ENCODE measurements at regions not wholly inside any gene's neighbourhood (a gene's known extent, or its start where the extent isn't known, plus 50 kb on each side); places are given as distances from the start of the nearest gene placed in this dataset.

DNA sequence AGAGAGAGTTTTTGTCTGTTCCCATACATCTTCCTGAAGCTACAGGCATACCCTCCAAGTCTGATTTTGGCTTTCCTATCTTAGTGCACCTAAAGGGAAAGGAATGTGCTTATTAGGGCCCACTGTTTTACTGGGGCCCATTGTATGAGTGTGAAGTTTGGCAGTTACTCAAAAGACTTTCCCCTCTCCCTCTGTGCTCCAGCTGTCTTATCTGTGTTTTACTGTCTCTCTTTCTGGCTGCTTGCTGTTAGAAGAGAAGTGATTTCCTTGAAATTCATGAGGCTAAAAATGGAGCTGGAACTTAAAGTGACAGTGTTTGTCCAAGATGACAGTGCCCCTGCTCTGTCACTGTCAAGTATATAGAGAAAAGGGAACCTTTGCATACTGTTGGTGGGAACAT, 436.2 kb downstream of the OCA2 start:
- H3K27me3 Mint-ChIP-seq (ENCODE audit: low read depth): no peaks in the 10 kb centered on the region
- H3K36me3 Mint-ChIP-seq (ENCODE audit: low read depth): no peaks in the 10 kb centered on the region
- no peak for DNase-seq (ENCODE audit: low spot score)
- no peak overlapping the region for H3K4me3 Mint-ChIP-seq
- H3K4me1 Mint-ChIP-seq (ENCODE audit: low read depth): no peaks in the 10 kb centered on the region
- peaks cover 32% of the 10 kb centered on the region for H3K9me3 Mint-ChIP-seq
- no peak overlapping the region for H3K27ac Mint-ChIP-seq

GRCh38 chr15:27660676-27661075, 438.4 kb downstream of the OCA2 start:
- peaks cover 41% of the 10 kb centered on the region for H3K9me3 Mint-ChIP-seq
- H3K27me3 Mint-ChIP-seq (ENCODE audit: low read depth): no peaks in the 10 kb centered on the region
- H3K4me1 Mint-ChIP-seq (ENCODE audit: low read depth): no peaks in the 10 kb centered on the region
- no peak for DNase-seq (ENCODE audit: low spot score)
- no peaks in the 10 kb centered on the region for H3K36me3 Mint-ChIP-seq (ENCODE audit: low read depth)
- H3K4me3 Mint-ChIP-seq: no peak overlapping the region
- H3K27ac Mint-ChIP-seq: no peak overlapping the region

DNA sequence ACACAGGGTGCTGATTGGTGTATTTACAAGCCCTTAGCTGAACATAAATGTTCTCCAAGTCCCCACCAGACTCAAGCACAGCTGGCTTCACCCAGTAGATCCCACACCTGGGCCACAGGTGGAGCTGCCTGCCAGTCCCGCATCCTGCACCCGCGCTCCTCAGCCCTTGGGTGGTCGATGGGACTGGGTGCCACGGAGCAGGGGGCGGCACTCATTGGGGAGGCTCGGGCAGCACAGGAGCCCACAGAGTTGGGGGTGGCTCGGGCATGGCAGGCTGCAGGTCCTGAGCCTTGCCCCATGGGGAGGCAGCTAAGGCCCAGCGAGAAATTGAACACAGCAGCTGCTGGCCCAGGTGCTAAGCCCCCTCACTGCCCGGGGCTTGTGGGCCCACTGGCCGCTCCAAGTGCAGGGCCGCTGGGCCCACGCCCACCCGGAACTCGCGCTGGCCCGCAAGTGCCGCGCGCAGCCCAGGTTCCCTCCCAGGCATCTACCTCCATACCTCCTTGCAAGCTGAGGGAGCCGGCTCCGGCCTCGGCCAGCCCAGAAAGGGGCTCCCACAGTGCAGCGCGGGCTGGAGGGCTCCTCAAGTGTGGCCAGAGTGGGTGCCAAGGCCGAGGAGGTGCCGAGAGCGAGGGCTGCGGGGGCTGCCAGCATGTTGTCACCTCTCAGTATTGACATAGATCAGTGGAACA, 442.7 kb downstream of the OCA2 start:
- Mint-ChIP-seq H3K27me3 (ENCODE audit: low read depth) (no peaks in the 10 kb centered on the region), H3K27ac (no peak overlapping the region), H3K36me3 (ENCODE audit: low read depth) (no peaks in the 10 kb centered on the region), H3K4me3 (no peak overlapping the region), H3K9me3 (peaks cover 35% of the 10 kb centered on the region), H3K4me1 (ENCODE audit: low read depth) (no peaks in the 10 kb centered on the region)
- no peak for DNase-seq (ENCODE audit: low spot score)

DNA sequence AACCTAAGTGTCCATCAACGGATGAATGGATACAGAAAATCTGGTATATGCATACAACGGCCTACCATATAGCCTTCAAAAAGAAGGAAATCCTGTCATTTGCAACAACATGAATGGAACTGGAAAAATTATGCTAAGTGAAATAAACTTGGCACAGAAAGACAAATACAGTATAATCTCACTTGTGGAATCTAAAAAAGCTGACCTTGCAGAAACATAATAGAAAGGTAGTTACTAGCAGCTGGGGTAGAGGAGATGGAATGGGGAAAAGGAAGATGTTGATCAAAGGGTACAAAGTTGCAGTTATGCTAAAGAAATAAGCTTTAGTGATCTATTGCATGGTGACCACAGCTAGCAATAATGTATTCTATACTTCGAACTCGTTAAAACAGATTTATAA, 444.1 kb downstream of the OCA2 start:
- DNase-seq (ENCODE audit: low spot score): no peak
- no peak overlapping the region for H3K27ac Mint-ChIP-seq
- H3K9me3 Mint-ChIP-seq: peaks cover 37% of the 10 kb centered on the region
- H3K4me1 Mint-ChIP-seq (ENCODE audit: low read depth): no peaks in the 10 kb centered on the region
- H3K4me3 Mint-ChIP-seq: no peak overlapping the region
- no peaks in the 10 kb centered on the region for H3K27me3 Mint-ChIP-seq (ENCODE audit: low read depth)
- H3K36me3 Mint-ChIP-seq (ENCODE audit: low read depth): no peaks in the 10 kb centered on the region

- H3K4me1 Mint-ChIP-seq (ENCODE audit: low read depth): no peaks in the 10 kb centered on the region
- no peaks in the 10 kb centered on the region for H3K27me3 Mint-ChIP-seq (ENCODE audit: low read depth)
- H3K27ac Mint-ChIP-seq: no peak overlapping the region
- H3K4me3 Mint-ChIP-seq: no peak overlapping the region
- H3K9me3 Mint-ChIP-seq: peaks cover 32% of the 10 kb centered on the region
- H3K36me3 Mint-ChIP-seq (ENCODE audit: low read depth): no peaks in the 10 kb centered on the region
- no peak for DNase-seq (ENCODE audit: low spot score)
Observed at GRCh38 chr15:27650244-27650643, 448.9 kb downstream of the OCA2 start.

DNA sequence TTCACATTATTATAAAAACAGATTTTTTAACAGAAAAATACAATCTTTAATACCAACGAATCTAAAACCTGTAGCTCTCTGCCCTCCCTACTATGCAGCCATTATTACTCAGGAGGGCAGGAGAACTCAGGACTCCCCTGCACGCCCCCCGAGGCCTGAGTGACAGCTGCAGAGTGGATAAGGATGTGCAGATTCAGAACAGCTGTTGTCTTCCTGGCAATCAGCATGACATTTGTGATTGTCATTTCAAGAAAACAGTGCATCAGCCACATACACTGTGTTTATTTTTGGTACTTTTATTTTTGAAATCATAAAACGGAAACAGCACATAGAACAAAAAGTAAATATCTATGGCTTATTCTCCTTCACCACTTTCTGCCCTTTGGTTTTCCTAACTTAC, 450.8 kb downstream of the OCA2 start:
- peaks cover 43% of the 10 kb centered on the region for H3K9me3 Mint-ChIP-seq
- no peak overlapping the region for H3K27ac Mint-ChIP-seq
- no peaks in the 10 kb centered on the region for H3K36me3 Mint-ChIP-seq (ENCODE audit: low read depth)

DNA sequence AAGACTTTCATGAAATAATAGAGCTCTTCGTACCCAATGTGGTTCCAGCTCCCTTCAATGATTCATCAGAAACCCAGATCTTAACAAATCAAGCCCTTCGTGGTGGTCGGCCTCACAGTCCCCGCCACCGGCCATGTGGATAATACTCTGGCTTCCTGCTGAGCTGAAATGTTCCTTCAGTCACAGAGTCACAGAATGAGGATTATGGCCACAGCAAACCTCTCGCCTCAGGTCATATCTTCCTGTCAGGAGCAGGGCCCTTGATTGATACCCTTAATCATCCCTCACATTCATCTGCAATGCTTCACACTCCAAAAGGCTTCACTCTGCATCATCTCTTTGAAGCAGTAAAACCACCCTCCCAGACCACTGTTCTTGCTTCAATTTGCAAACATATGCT, 452.6 kb downstream of the OCA2 start:
- Mint-ChIP-seq H3K4me1 (ENCODE audit: low read depth) (no peaks in the 10 kb centered on the region), H3K9me3 (peaks cover 59% of the 10 kb centered on the region), H3K27me3 (ENCODE audit: low read depth) (no peaks in the 10 kb centered on the region), H3K4me3 (no peak overlapping the region), H3K36me3 (ENCODE audit: low read depth) (no peaks in the 10 kb centered on the region), H3K27ac (no peak overlapping the region)
- no peak for DNase-seq (ENCODE audit: low spot score)

More for the DNA sequence above, 450.8 kb downstream of the OCA2 start:
- Mint-ChIP-seq H3K4me3 (no peak overlapping the region), H3K27me3 (ENCODE audit: low read depth) (no peaks in the 10 kb centered on the region), H3K4me1 (ENCODE audit: low read depth) (no peaks in the 10 kb centered on the region)
- no peak for DNase-seq (ENCODE audit: low spot score)

- no peaks in the 10 kb centered on the region for H3K4me1 Mint-ChIP-seq (ENCODE audit: low read depth)
- no peak overlapping the region for H3K27ac Mint-ChIP-seq
- H3K9me3 Mint-ChIP-seq: peaks cover 60% of the 10 kb centered on the region
- H3K27me3 Mint-ChIP-seq (ENCODE audit: low read depth): no peaks in the 10 kb centered on the region
- no peaks in the 10 kb centered on the region for H3K36me3 Mint-ChIP-seq (ENCODE audit: low read depth)
- DNase-seq (ENCODE audit: low spot score): no peak
- no peak overlapping the region for H3K4me3 Mint-ChIP-seq
Observed at GRCh38 chr15:27645672-27646071, 453.4 kb downstream of the OCA2 start.

DNA sequence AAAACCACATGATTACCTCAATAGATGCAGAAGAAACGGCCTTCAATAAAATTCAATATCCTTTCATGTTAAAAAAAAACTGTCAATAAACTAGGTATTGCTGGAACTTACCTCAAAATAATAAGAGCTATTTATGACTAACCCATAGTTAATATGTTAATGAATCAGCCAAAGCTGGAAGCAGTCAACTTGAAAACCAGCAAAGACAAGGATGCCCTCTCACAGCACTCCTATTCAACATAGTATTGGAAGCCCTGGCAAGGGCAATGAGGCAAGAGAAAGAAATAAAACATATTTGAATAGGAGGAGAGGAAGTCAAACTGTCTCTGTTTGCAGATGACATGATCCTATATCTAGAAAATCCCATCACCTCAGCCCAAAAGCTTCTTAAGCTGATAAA, 456.1 kb downstream of the OCA2 start:
- Mint-ChIP-seq H3K9me3 (peaks cover 69% of the 10 kb centered on the region), H3K4me1 (ENCODE audit: low read depth) (no peaks in the 10 kb centered on the region), H3K27ac (no peak overlapping the region), H3K27me3 (ENCODE audit: low read depth) (no peaks in the 10 kb centered on the region), H3K36me3 (ENCODE audit: low read depth) (no peaks in the 10 kb centered on the region), H3K4me3 (no peak overlapping the region)
- no peak for DNase-seq (ENCODE audit: low spot score)

DNA sequence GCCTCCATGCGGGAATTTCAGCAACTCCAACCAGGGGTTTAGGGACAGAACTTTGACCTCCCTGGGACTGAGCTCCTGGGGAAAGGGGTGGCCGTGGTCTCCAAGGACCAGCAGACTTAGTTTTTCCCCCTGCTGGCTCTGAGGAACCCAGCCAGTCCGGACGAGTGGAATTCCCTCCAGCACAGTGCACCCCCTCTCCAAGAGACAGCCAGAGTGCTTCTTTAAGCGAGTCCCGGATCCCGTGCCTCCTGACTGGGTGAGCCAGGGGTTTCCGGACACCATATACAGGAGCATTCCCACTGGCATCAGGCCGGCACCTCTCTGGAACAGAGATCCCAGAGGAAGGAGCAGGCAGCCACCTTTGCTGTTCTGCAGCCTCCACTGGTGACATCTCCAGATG, 459.5 kb downstream of the OCA2 start:
- Mint-ChIP-seq H3K27ac (no peak overlapping the region), H3K36me3 (ENCODE audit: low read depth) (no peaks in the 10 kb centered on the region), H3K9me3 (peaks cover 59% of the 10 kb centered on the region), H3K4me1 (ENCODE audit: low read depth) (no peaks in the 10 kb centered on the region), H3K27me3 (ENCODE audit: low read depth) (no peaks in the 10 kb centered on the region), H3K4me3 (no peak overlapping the region)
- no peak for DNase-seq (ENCODE audit: low spot score)

GRCh38 chr15:27638958-27639357, 460.2 kb downstream of the OCA2 start:
- no peaks in the 10 kb centered on the region for H3K36me3 Mint-ChIP-seq (ENCODE audit: low read depth)
- no peaks in the 10 kb centered on the region for H3K4me1 Mint-ChIP-seq (ENCODE audit: low read depth)
- H3K27ac Mint-ChIP-seq: no peak overlapping the region
- H3K27me3 Mint-ChIP-seq (ENCODE audit: low read depth): no peaks in the 10 kb centered on the region
- H3K9me3 Mint-ChIP-seq: peaks cover 59% of the 10 kb centered on the region
- DNase-seq (ENCODE audit: low spot score): no peak
- no peak overlapping the region for H3K4me3 Mint-ChIP-seq

DNA sequence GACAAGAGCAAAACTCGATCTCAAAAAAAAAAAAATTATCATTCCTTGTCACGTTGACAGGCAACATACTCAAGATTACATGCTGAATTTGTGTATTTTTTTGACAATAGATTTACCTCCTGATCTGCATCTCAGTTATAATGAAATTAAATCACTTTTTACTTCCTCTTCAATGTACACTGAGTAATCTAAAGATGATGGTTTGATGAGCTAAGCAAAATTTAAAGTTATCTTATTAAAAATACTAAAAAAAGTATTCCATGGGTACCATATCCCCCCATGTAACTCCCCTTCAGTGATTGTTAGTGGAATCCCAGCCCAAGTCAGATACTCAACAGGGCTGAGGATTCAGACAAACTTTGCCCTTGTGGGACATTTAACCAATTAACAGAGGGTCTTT, 463.2 kb downstream of the OCA2 start:
- H3K9me3 Mint-ChIP-seq: peaks cover 48% of the 10 kb centered on the region
- no peaks in the 10 kb centered on the region for H3K4me1 Mint-ChIP-seq (ENCODE audit: low read depth)
- no peaks in the 10 kb centered on the region for H3K36me3 Mint-ChIP-seq (ENCODE audit: low read depth)
- DNase-seq (ENCODE audit: low spot score): no peak
- H3K4me3 Mint-ChIP-seq: no peak overlapping the region
- H3K27ac Mint-ChIP-seq: no peak overlapping the region
- no peaks in the 10 kb centered on the region for H3K27me3 Mint-ChIP-seq (ENCODE audit: low read depth)

GRCh38 chr15:27628486-27628885, 470.6 kb downstream of the OCA2 start:
- Mint-ChIP-seq H3K27ac (no peak overlapping the region), H3K9me3 (peaks cover 55% of the 10 kb centered on the region), H3K4me3 (no peak overlapping the region), H3K27me3 (ENCODE audit: low read depth) (no peaks in the 10 kb centered on the region), H3K36me3 (ENCODE audit: low read depth) (no peaks in the 10 kb centered on the region), H3K4me1 (ENCODE audit: low read depth) (no peaks in the 10 kb centered on the region)
- DNase-seq (ENCODE audit: low spot score): no peak

DNA sequence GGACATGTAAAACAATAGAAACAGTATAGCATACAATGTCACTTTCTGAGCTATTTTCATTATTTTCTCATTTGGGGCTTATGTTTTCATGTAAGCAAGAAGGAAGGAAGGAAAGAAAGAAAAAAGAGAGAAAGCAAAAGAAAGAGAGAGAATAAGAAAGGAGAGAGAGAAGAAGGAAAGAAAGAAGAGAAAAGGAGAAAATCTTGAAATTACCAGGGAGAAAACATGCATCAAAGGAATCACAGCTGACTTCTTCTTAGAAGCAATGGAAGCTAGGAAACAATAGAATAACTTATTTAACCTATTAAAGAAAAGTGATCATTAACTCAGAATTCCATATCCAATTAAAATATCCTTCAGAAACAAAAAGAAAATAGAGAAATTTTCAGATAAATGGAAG, 471.5 kb downstream of the OCA2 start:
- H3K4me1 Mint-ChIP-seq (ENCODE audit: low read depth): no peaks in the 10 kb centered on the region
- H3K27me3 Mint-ChIP-seq (ENCODE audit: low read depth): no peaks in the 10 kb centered on the region
- H3K36me3 Mint-ChIP-seq (ENCODE audit: low read depth): no peaks in the 10 kb centered on the region
- H3K27ac Mint-ChIP-seq: no peak overlapping the region
- no peak overlapping the region for H3K4me3 Mint-ChIP-seq
- no peak for DNase-seq (ENCODE audit: low spot score)
- peaks cover 63% of the 10 kb centered on the region for H3K9me3 Mint-ChIP-seq

- Mint-ChIP-seq H3K9me3 (peaks cover 56% of the 10 kb centered on the region), H3K4me1 (ENCODE audit: low read depth) (no peaks in the 10 kb centered on the region), H3K27ac (no peak overlapping the region), H3K36me3 (ENCODE audit: low read depth) (no peaks in the 10 kb centered on the region), H3K27me3 (ENCODE audit: low read depth) (no peaks in the 10 kb centered on the region), H3K4me3 (no peak overlapping the region)
- DNase-seq (ENCODE audit: low spot score): no peak
Observed at GRCh38 chr15:27623560-27624305, 475.4 kb downstream of the OCA2 start.

Measured in T-helper 2 cell treated with Interferon-gamma antibody and Interleukin-4, amounts not matched to agents 5 μg/mL and 100 μg/mL, for 36 hours (primary cell).